ENCODE measurements at regions not wholly inside any gene's neighbourhood (a gene's known extent, or its start where the extent isn't known, plus 50 kb on each side); places are given as distances from the start of the nearest gene placed in this dataset.

DNA sequence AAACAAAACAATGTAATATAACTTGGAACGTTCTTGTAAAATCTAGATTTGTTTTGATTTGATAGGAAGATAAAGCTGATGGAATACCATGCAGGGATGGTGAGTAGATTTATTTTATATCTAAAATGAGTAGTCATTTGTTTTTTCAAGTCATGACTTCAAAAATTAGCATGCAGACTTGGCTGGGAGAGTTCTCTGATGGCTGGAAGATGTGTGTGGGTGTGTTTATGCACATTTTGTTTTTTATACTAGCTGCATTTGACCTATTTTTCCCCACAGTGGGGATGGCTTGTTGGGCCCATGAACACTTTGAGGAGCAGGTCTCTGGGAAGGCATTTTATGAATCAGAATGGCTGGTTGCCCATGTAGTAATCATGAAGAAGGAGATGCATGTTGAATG is 109.2 kb downstream of the MTRR start:
- ATAC-seq, result no peak
- TF ChIP-seq ZNF8 (CRISPR knock-in tag; IDR thresholded peaks at IDR 0.05) (no peak), CSDC2 (CRISPR knock-in tag; IDR thresholded peaks at IDR 0.05) (no peak), TOX (CRISPR knock-in tag; IDR thresholded peaks at IDR 0.05; ENCODE audit: borderline replicate concordance) (no peak), ARNTL (CRISPR knock-in tag; IDR thresholded peaks at IDR 0.05; ENCODE audit: borderline replicate concordance, low read depth) (no peak), BACH2 (CRISPR knock-in tag; IDR thresholded peaks at IDR 0.05; ENCODE audit: borderline replicate concordance) (no peak), GLIS3 (CRISPR knock-in tag; IDR thresholded peaks at IDR 0.05) (no peak), ISL1 (CRISPR knock-in tag; IDR thresholded peaks at IDR 0.05) (no peak), ZFP30 (CRISPR knock-in tag; IDR thresholded peaks at IDR 0.05) (no peak)
- TF ChIP-seq, protein P1, sequence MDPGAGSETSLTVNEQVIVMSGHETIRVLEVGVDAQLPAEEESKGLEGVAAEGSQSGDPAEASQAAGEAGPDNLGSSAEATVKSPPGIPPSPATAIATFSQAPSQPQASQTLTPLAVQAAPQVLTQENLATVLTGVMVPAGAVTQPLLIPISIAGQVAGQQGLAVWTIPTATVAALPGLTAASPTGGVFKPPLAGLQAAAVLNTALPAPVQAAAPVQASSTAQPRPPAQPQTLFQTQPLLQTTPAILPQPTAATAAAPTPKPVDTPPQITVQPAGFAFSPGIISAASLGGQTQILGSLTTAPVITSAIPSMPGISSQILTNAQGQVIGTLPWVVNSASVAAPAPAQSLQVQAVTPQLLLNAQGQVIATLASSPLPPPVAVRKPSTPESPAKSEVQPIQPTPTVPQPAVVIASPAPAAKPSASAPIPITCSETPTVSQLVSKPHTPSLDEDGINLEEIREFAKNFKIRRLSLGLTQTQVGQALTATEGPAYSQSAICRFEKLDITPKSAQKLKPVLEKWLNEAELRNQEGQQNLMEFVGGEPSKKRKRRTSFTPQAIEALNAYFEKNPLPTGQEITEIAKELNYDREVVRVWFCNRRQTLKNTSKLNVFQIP (CRISPR knock-in tag; IDR thresholded peaks at IDR 0.05; ENCODE audit: borderline replicate concordance, low read depth), result no peak

DNA sequence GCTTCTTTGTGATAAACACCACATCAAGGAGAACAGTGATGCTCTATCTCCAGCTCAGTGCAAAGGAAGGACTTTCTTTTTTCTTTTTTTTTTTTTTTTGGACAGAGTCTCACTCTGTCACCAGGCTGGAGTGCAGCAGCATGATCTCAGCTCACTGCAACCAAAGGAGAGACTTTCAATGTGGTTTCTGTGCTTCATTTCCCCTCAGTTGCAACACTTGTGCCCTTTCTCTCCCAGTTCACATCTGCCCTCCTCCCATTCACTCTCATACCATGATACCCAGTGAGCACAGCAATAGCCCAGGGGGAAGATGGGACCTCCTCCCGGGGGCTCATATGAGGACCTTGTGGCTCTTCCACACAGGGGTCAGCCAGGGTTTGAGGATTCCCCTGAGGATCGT is 110.0 kb downstream of the MTRR start:
- no peak for ATAC-seq
- TF ChIP-seq, protein P2, sequence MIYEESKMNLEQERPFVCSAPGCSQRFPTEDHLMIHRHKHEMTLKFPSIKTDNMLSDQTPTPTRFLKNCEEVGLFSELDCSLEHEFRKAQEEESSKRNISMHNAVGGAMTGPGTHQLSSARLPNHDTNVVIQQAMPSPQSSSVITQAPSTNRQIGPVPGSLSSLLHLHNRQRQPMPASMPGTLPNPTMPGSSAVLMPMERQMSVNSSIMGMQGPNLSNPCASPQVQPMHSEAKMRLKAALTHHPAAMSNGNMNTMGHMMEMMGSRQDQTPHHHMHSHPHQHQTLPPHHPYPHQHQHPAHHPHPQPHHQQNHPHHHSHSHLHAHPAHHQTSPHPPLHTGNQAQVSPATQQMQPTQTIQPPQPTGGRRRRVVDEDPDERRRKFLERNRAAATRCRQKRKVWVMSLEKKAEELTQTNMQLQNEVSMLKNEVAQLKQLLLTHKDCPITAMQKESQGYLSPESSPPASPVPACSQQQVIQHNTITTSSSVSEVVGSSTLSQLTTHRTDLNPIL (CRISPR knock-in tag; IDR thresholded peaks at IDR 0.05; ENCODE audit: low read depth), result no peak
- TF ChIP-seq TOX (CRISPR knock-in tag; IDR thresholded peaks at IDR 0.05; ENCODE audit: borderline replicate concordance) (no peak), SNAI2 (CRISPR knock-in tag; IDR thresholded peaks at IDR 0.05) (no peak), ZFP3 (CRISPR knock-in tag; IDR thresholded peaks at IDR 0.05) (no peak)

DNA sequence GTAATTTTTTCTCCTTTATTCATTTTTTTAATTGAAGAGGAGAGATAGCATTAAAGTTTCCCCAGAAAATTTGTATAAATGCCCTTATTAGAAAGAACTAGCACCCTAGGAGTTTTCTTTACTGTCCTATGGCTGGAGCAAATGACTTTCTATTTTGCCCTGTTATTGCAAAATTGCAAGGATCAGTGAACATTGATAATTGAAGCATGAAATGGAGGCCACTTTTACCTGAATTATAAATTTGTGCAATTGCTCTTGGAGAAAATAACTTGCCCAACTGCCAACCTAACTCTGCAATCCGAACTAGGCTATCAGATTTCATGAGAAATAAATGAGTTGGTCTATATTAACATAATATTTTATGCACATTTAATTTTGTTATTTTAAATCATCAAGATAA is 111.9 kb downstream of the MTRR start:
- ATAC-seq, result no peak
- no peak for TF ChIP-seq ZFP3 (CRISPR knock-in tag; IDR thresholded peaks at IDR 0.05)
- TF ChIP-seq, protein P3, sequence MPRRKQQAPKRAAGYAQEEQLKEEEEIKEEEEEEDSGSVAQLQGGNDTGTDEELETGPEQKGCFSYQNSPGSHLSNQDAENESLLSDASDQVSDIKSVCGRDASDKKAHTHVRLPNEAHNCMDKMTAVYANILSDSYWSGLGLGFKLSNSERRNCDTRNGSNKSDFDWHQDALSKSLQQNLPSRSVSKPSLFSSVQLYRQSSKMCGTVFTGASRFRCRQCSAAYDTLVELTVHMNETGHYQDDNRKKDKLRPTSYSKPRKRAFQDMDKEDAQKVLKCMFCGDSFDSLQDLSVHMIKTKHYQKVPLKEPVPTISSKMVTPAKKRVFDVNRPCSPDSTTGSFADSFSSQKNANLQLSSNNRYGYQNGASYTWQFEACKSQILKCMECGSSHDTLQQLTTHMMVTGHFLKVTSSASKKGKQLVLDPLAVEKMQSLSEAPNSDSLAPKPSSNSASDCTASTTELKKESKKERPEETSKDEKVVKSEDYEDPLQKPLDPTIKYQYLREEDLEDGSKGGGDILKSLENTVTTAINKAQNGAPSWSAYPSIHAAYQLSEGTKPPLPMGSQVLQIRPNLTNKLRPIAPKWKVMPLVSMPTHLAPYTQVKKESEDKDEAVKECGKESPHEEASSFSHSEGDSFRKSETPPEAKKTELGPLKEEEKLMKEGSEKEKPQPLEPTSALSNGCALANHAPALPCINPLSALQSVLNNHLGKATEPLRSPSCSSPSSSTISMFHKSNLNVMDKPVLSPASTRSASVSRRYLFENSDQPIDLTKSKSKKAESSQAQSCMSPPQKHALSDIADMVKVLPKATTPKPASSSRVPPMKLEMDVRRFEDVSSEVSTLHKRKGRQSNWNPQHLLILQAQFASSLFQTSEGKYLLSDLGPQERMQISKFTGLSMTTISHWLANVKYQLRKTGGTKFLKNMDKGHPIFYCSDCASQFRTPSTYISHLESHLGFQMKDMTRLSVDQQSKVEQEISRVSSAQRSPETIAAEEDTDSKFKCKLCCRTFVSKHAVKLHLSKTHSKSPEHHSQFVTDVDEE (CRISPR knock-in tag; IDR thresholded peaks at IDR 0.05), result no peak
- TF ChIP-seq PPARA (CRISPR knock-in tag; IDR thresholded peaks at IDR 0.05; ENCODE audit: borderline replicate concordance), result no peak
- no peak for TF ChIP-seq SNAI2 (CRISPR knock-in tag; IDR thresholded peaks at IDR 0.05)
- TF ChIP-seq ZFP30 (CRISPR knock-in tag; IDR thresholded peaks at IDR 0.05), result no peak
- TF ChIP-seq ESRRG (CRISPR knock-in tag; IDR thresholded peaks at IDR 0.05), result no peak
- TF ChIP-seq ARNTL (CRISPR knock-in tag; IDR thresholded peaks at IDR 0.05; ENCODE audit: borderline replicate concordance, low read depth), result no peak
- no peak for TF ChIP-seq ISL1 (CRISPR knock-in tag; IDR thresholded peaks at IDR 0.05)
- TF ChIP-seq CSDC2 (CRISPR knock-in tag; IDR thresholded peaks at IDR 0.05), result no peak
- TF ChIP-seq, protein P4, sequence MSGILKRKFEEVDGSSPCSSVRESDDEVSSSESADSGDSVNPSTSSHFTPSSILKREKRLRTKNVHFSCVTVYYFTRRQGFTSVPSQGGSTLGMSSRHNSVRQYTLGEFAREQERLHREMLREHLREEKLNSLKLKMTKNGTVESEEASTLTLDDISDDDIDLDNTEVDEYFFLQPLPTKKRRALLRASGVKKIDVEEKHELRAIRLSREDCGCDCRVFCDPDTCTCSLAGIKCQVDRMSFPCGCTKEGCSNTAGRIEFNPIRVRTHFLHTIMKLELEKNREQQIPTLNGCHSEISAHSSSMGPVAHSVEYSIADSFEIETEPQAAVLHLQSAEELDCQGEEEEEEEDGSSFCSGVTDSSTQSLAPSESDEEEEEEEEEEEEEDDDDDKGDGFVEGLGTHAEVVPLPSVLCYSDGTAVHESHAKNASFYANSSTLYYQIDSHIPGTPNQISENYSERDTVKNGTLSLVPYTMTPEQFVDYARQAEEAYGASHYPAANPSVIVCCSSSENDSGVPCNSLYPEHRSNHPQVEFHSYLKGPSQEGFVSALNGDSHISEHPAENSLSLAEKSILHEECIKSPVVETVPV (CRISPR knock-in tag; IDR thresholded peaks at IDR 0.05), result no peak
- no peak for TF ChIP-seq TCF4 (CRISPR knock-in tag; IDR thresholded peaks at IDR 0.05; ENCODE audit: borderline replicate concordance)
- TF ChIP-seq ZNF8 (CRISPR knock-in tag; IDR thresholded peaks at IDR 0.05), result no peak

DNA sequence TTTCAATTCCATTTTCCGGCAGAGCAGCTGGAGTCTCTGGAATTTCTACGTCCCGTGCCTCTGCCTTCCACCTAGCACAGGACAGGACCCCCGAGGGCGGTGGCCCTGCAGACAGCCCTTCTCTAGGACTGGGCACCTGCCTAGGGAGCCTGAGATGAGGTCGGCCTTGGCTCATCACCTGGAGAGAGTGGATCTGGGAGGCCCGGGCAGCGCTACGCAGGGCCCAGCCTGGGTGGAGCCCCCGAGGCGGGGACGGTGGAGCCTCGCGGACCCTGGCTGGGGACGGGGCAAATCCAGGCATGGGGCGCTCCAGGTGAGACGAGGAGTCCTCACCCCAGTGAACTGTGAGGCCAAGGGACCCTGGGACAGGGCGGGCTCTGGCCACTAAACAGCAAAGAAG is 114.5 kb downstream of the MTRR start:
- ATAC-seq, result no peak
- TF ChIP-seq ZFP30 (CRISPR knock-in tag; IDR thresholded peaks at IDR 0.05) (no peak), TOX (CRISPR knock-in tag; IDR thresholded peaks at IDR 0.05; ENCODE audit: borderline replicate concordance) (no peak), ZNF565 (CRISPR knock-in tag; conservative IDR thresholded peaks at IDR 0.05; ENCODE audit: low read depth) (no peak), TCF4 (CRISPR knock-in tag; IDR thresholded peaks at IDR 0.05; ENCODE audit: borderline replicate concordance) (no peak), ZFP3 (CRISPR knock-in tag; IDR thresholded peaks at IDR 0.05) (no peak)
- TF ChIP-seq, protein P5, sequence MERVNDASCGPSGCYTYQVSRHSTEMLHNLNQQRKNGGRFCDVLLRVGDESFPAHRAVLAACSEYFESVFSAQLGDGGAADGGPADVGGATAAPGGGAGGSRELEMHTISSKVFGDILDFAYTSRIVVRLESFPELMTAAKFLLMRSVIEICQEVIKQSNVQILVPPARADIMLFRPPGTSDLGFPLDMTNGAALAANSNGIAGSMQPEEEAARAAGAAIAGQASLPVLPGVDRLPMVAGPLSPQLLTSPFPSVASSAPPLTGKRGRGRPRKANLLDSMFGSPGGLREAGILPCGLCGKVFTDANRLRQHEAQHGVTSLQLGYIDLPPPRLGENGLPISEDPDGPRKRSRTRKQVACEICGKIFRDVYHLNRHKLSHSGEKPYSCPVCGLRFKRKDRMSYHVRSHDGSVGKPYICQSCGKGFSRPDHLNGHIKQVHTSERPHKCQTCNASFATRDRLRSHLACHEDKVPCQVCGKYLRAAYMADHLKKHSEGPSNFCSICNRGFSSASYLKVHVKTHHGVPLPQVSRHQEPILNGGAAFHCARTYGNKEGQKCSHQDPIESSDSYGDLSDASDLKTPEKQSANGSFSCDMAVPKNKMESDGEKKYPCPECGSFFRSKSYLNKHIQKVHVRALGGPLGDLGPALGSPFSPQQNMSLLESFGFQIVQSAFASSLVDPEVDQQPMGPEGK (CRISPR knock-in tag; IDR thresholded peaks at IDR 0.05; ENCODE audit: borderline replicate concordance), result no peak

Data from SK-N-SH treated with all-trans-retinoic acid at 6 μM for 48 hours (cell line).